GM12878 (cell line): ENCODE measurements at regions not wholly inside any gene's neighbourhood (a gene's known extent, or its start where the extent isn't known, plus 50 kb on each side); places are given as distances from the start of the nearest gene placed in this dataset.

Experiments used
- ATAC-seq: fragments of 200-7000 bp; cut with Tn5 transposase; 3 replicates; pipeline ENCODE4 v1.9.1; 2020; ENCODE audit warnings: mild to moderate bottlenecking, moderate library complexity
- BruUV-seq: library from RNA; stranded (reverse); fragments of 400-500 nt; replicated peaks from 2 replicates; lab custom pipeline; 2021; lab: Mats Ljungman, UMichigan
- CTCF ChIA-PET: fragments of 300-600 bp; sonication (Branson Sonifier 250); formaldehyde crosslinking; extraction: SDS; loops from one replicate; lab custom pipeline; 2021; ENCODE audit warnings: inconsistent platforms; lab: Yijun Ruan, JAX
- POLR2A ChIA-PET: fragments of 350-600 bp; formaldehyde crosslinking; extraction: SDS; loops from one replicate; lab custom pipeline; 2021; ENCODE audit warnings: inconsistent platforms; lab: Charles Lee
- RAD21 ChIA-PET: fragments of 300-600 bp; sonication (Branson Sonifier 250); formaldehyde crosslinking; loops from one replicate; lab custom pipeline; 2023; ENCODE audit warnings: antibody characterized with exemption; ENCODE audit not compliant: unreplicated experiment; lab: Charles Lee
- SMC1A ChIA-PET: fragments of 300-600 bp; sonication (Branson Sonifier 250); formaldehyde crosslinking; loops from one replicate; lab custom pipeline; 2023; ENCODE audit not compliant: unreplicated experiment, uncharacterized antibody; lab: Charles Lee
- DNase-seq: peaks from one replicate; pipeline ENCODE4 v3.0.0-alpha.2; 2011; ENCODE audit warnings: low read depth, low spot score
- FAIRE-seq: peaks from 3 replicates; lab custom pipeline; 2011; peaks lifted over from hg19 to GRCh38; lab: Jason Lieb, UNC
- H2AFZ ChIP-seq: 2 replicates; pipeline ENCODE4 v1.6.0; 2011; ENCODE audit warnings: low read depth, low read length, control low read depth; ENCODE audit not compliant: control insufficient read depth
- H3K27ac ChIP-seq: 2 replicates; pipeline ENCODE4 v1.5.1; 2011; ENCODE audit warnings: control low read depth; ENCODE audit not compliant: control insufficient read depth, insufficient read depth
- H3K27me3 ChIP-seq, 2 experiments: replicated peaks in 1 of 2; 2 replicates each; pipeline versions ENCODE4 v1.6.0 to v1.6.1; 2011; ENCODE audit warnings: low read length in 1 of 2; ENCODE audit not compliant: control insufficient read depth in 2 of 2, insufficient read depth in 2 of 2
- H3K36me3 ChIP-seq, 2 experiments: 2 replicates each; pipeline ENCODE4 v1.5.1; 2011; ENCODE audit warnings: low read length in 1 of 2; ENCODE audit not compliant: control insufficient read depth in 2 of 2, insufficient read depth in 2 of 2
- H3K4me1 ChIP-seq: 2 replicates; pipeline ENCODE4 v1.6.1; 2011; ENCODE audit warnings: mild to moderate bottlenecking, low read length, moderate library complexity, mixed read lengths; ENCODE audit not compliant: control insufficient read depth, insufficient read depth
- H3K4me2 ChIP-seq: 2 replicates; pipeline ENCODE4 v1.6.0; 2011; ENCODE audit warnings: control low read depth; ENCODE audit not compliant: control insufficient read depth, insufficient read depth
- H3K4me3 ChIP-seq: fragments of 200-600 bp; sonication (generic); 2 replicates; pipeline ENCODE4 v1.5.1; 2016
- H3K79me2 ChIP-seq: 2 replicates; pipeline ENCODE4 v1.6.0; 2011; ENCODE audit warnings: low read length; ENCODE audit not compliant: control insufficient read depth, insufficient read depth
- H3K9ac ChIP-seq: 2 replicates; pipeline ENCODE4 v1.8.0; 2011; ENCODE audit warnings: low read length, control low read depth, mixed read lengths; ENCODE audit not compliant: control insufficient read depth, insufficient read depth
- H3K9me3 ChIP-seq: replicated peaks from 3 replicates; pipeline ENCODE4 v1.5.1; 2011; ENCODE audit warnings: mild to moderate bottlenecking, low read length; ENCODE audit not compliant: control insufficient read depth, insufficient read depth
- H4K20me1 ChIP-seq: 2 replicates; pipeline ENCODE4 v1.6.0; 2011; ENCODE audit not compliant: control insufficient read depth, insufficient read depth
- CHD1 ChIP-seq: IDR thresholded peaks from 2 replicates; pipeline ENCODE4 v1.6.1; 2012; ENCODE audit warnings: low read depth, low read length, improper control_type of control experiment
- EP300 ChIP-seq, 2 experiments: fragments of 150-350 bp in 1 of 2; IDR thresholded peaks; 2 replicates each; pipeline ENCODE4 v1.6.1; 2011 to 2012; ENCODE audit warnings: low read depth in 2 of 2, low read length in 2 of 2, borderline replicate concordance in 1 of 2, improper control_type of control experiment in 1 of 2, inconsistent platforms in 1 of 2; ENCODE audit not compliant: control insufficient read depth in 1 of 2
- EZH2 ChIP-seq: IDR thresholded peaks from 2 replicates; pipeline ENCODE4 v1.6.1; 2012; ENCODE audit warnings: low read depth, mild to moderate bottlenecking, control low read depth, inconsistent platforms, low read length, borderline replicate concordance; ENCODE audit not compliant: control insufficient read depth
- IKZF1 ChIP-seq: fragments of 450-650 bp; conservative IDR thresholded peaks from 2 replicates; pipeline ENCODE4 v1.6.1; 2017; ENCODE audit warnings: antibody characterized with exemption, mild to moderate bottlenecking
- LARP7 ChIP-seq: fragments of 450-650 bp; IDR thresholded peaks from 2 replicates; pipeline ENCODE4 v1.6.1; 2017; ENCODE audit warnings: mild to moderate bottlenecking
- NFXL1 ChIP-seq: fragments of 450-650 bp; IDR thresholded peaks from 2 replicates; pipeline ENCODE4 v1.6.1; 2017; ENCODE audit warnings: antibody characterized with exemption, mild to moderate bottlenecking, borderline replicate concordance
- NR2C2 ChIP-seq: IDR thresholded peaks from 2 replicates; pipeline ENCODE4 v1.6.1; 2011; ENCODE audit warnings: borderline replicate concordance, low read depth; ENCODE audit not compliant: control insufficient read depth, insufficient read length
- PAX5 ChIP-seq: IDR thresholded peaks from 2 replicates; pipeline ENCODE4 v1.6.1; 2011; ENCODE audit warnings: low read depth, low read length, borderline replicate concordance
- POLR2A ChIP-seq: IDR thresholded peaks from 2 replicates; pipeline ENCODE4 v1.6.1; 2011; ENCODE audit warnings: low read depth, mild to moderate bottlenecking, low read length
- POLR2AphosphoS5 ChIP-seq: IDR thresholded peaks from 2 replicates; pipeline ENCODE4 v1.6.1; 2011; ENCODE audit warnings: mild to moderate bottlenecking, low read length, inconsistent platforms
- POU2F2 ChIP-seq: IDR thresholded peaks from 3 replicates; pipeline ENCODE4 v1.6.1; 2011; ENCODE audit warnings: low read depth, mild to moderate bottlenecking, low read length, borderline replicate concordance
- RB1 ChIP-seq: fragments of 450-650 bp; formaldehyde crosslinking; IDR thresholded peaks from 2 replicates; pipeline ENCODE4 v1.6.1; 2017; ENCODE audit warnings: mild to moderate bottlenecking, borderline replicate concordance
- RCOR1 ChIP-seq: conservative IDR thresholded peaks from 2 replicates; pipeline ENCODE4 v1.6.1; 2012; ENCODE audit warnings: low read depth, low read length, improper control_type of control experiment
- SMAD1 ChIP-seq: fragments of 450-650 bp; IDR thresholded peaks from 2 replicates; pipeline ENCODE4 v1.6.1; 2018; ENCODE audit warnings: mild to moderate bottlenecking, low read depth; ENCODE audit not compliant: partially characterized antibody
- YY1 ChIP-seq: IDR thresholded peaks from 2 replicates; pipeline ENCODE4 v1.6.1; 2011; ENCODE audit warnings: low read depth, mild to moderate bottlenecking, low read length
- ZNF384 ChIP-seq: IDR thresholded peaks from 2 replicates; pipeline ENCODE4 v1.6.1; 2012; ENCODE audit warnings: low read depth, mild to moderate bottlenecking, low read length, improper control_type of control experiment, borderline replicate concordance
- in situ Hi-C: fragments of 300-500 bp; cut with MboI; formaldehyde crosslinking; loops from 9 replicates; pipeline ENCODE4 v1.14.3; 2018; ENCODE audit warnings: mixed read lengths
- intact Hi-C: fragments of 100-400 bp; cut with micrococcal nuclease; formaldehyde crosslinking; loops from one replicate; pipeline ENCODE4 v1.14.2; 2022; ENCODE audit not compliant: unreplicated experiment
- TF ChIP-seq, protein P1 (sequence below): IDR thresholded peaks from 2 replicates; pipeline ENCODE4 v1.6.1; 2012; ENCODE audit warnings: low read length, inconsistent platforms
- TF ChIP-seq, protein P2 (sequence below): fragments of 450-650 bp; IDR thresholded peaks from 2 replicates; pipeline ENCODE4 v1.6.1; 2016; ENCODE audit warnings: mild to moderate bottlenecking
- TF ChIP-seq, protein P3 (sequence below): IDR thresholded peaks from 2 replicates; pipeline ENCODE4 v1.6.1; 2011; ENCODE audit warnings: low read depth, mild to moderate bottlenecking, low read length, moderate library complexity, borderline replicate concordance; ENCODE audit errors: extremely low read depth
- TF ChIP-seq, protein P4 (sequence below): IDR thresholded peaks from 2 replicates; pipeline ENCODE4 v1.6.1; 2011; ENCODE audit warnings: mild to moderate bottlenecking, low read depth, low read length, moderate library complexity; ENCODE audit not compliant: insufficient replicate concordance

DNA sequence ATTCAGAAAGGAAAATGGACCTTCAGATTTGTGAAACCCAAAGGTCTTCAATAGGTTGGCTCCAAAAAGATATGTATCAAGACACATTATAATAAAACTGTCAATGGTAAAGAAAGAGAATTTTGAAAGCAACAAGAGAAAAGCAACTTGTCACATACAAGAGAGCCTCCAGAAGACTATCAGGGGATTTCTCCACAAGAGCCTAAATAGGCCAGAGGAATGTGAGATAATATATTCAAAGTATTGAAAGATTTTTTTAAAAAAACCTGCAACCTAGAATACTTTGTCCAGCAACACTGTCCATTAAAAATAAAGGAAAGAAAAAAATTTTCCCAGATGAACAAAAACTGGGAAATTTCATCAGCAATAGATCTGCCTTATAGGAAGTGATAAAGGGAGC, 869.6 kb upstream of the ADGRL2 start:
- no peak overlapping the region for H3K4me2 ChIP-seq
- H3K36me3 ChIP-seq = no peaks in the 10 kb centered on the region
- H3K9ac ChIP-seq = no peak overlapping the region
- H3K27me3 ChIP-seq = no peaks in the 10 kb centered on the region
- FAIRE-seq (no peak), ATAC-seq (no peak), DNase-seq (no peak)
- BruUV-seq = no TSS peak
- H3K9me3 ChIP-seq = no peaks in the 10 kb centered on the region
- intact Hi-C loops = loop anchor here (10.0 kb wide), 1 partner anchor 716 kb away; no protein-coding TSS in a partner anchor
- no peak overlapping the region for H2AFZ ChIP-seq
- no peaks in the 10 kb centered on the region for H3K79me2 ChIP-seq
- H4K20me1 ChIP-seq = no peaks in the 10 kb centered on the region
- no peak overlapping the region for H3K4me3 ChIP-seq
- ChIA-PET CTCF (no interaction called here), RAD21 (no interaction called here)
- in situ Hi-C loops = no loop called here
- TF ChIP-seq ZNF384 (no peak), POU2F2 (no peak), POLR2AphosphoS5 (no peak), NFXL1 (no peak), YY1 (no peak), EP300 (IDR thresholded peaks at IDR 0.05; ENCODE audit: borderline replicate concordance in 1 of 2, control insufficient read depth in 1 of 2, low read depth in 2 of 2, low read length in 2 of 2) (no peak), RCOR1 (no peak), PAX5 (no peak), SMAD1 (no peak), IKZF1 (no peak), NR2C2 (no peak), RB1 (no peak), CHD1 (no peak), LARP7 (no peak), EZH2 (no peak), POLR2A (no peak)
- TF ChIP-seq, protein P1, sequence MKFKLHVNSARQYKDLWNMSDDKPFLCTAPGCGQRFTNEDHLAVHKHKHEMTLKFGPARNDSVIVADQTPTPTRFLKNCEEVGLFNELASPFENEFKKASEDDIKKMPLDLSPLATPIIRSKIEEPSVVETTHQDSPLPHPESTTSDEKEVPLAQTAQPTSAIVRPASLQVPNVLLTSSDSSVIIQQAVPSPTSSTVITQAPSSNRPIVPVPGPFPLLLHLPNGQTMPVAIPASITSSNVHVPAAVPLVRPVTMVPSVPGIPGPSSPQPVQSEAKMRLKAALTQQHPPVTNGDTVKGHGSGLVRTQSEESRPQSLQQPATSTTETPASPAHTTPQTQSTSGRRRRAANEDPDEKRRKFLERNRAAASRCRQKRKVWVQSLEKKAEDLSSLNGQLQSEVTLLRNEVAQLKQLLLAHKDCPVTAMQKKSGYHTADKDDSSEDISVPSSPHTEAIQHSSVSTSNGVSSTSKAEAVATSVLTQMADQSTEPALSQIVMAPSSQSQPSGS = no peak
- TF ChIP-seq, protein P2, sequence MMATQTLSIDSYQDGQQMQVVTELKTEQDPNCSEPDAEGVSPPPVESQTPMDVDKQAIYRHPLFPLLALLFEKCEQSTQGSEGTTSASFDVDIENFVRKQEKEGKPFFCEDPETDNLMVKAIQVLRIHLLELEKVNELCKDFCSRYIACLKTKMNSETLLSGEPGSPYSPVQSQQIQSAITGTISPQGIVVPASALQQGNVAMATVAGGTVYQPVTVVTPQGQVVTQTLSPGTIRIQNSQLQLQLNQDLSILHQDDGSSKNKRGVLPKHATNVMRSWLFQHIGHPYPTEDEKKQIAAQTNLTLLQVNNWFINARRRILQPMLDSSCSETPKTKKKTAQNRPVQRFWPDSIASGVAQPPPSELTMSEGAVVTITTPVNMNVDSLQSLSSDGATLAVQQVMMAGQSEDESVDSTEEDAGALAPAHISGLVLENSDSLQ = no peak
- TF ChIP-seq, protein P3, sequence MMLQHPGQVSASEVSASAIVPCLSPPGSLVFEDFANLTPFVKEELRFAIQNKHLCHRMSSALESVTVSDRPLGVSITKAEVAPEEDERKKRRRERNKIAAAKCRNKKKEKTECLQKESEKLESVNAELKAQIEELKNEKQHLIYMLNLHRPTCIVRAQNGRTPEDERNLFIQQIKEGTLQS = no peak
- TF ChIP-seq, protein P4, sequence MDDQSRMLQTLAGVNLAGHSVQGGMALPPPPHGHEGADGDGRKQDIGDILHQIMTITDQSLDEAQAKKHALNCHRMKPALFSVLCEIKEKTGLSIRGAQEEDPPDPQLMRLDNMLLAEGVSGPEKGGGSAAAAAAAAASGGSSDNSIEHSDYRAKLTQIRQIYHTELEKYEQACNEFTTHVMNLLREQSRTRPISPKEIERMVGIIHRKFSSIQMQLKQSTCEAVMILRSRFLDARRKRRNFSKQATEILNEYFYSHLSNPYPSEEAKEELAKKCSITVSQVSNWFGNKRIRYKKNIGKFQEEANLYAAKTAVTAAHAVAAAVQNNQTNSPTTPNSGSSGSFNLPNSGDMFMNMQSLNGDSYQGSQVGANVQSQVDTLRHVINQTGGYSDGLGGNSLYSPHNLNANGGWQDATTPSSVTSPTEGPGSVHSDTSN = no peak
- TF ChIP-seq, all 136 proteins: peak for 0
- ChIA-PET POLR2A (no interaction called here), SMC1A (no interaction called here)
- Histone ChIP-seq H3K4me1 (no peaks in the 10 kb centered on the region), H3K27ac (no peak overlapping the region)
